Fibroblast of lung (primary cell): ENCODE measurements at regions not wholly inside any gene's neighbourhood (a gene's known extent, or its start where the extent isn't known, plus 50 kb on each side); places are given as distances from the start of the nearest gene placed in this dataset.

Experiments
- DNase-seq, 2 donors: peaks; one replicate each; pipeline versions ENCODE4 v3.0.0 to v3.0.0-alpha.2; 2010; ENCODE audit warnings: low read depth in 2 of 2
- H2AFZ ChIP-seq: 2 replicates; pipeline ENCODE4 v1.5.1; 2012; ENCODE audit warnings: low read length, control low read depth, inconsistent platforms
- H3K27ac ChIP-seq: 2 replicates; pipeline ENCODE4 v1.5.1; 2011; ENCODE audit warnings: low read length, control low read depth; ENCODE audit not compliant: insufficient read depth
- H3K27me3 ChIP-seq: 2 replicates; pipeline ENCODE4 v1.5.1; 2011; ENCODE audit warnings: mild to moderate bottlenecking, low read length; ENCODE audit not compliant: control insufficient read depth, insufficient read depth
- H3K36me3 ChIP-seq: 2 replicates; pipeline ENCODE4 v1.5.1; 2011; ENCODE audit warnings: low read length; ENCODE audit not compliant: control insufficient read depth, insufficient read depth
- H3K4me1 ChIP-seq: 2 replicates; pipeline ENCODE4 v1.5.1; 2011; ENCODE audit warnings: low read length; ENCODE audit not compliant: control insufficient read depth, insufficient read depth; ENCODE audit errors: extremely low read depth
- H3K4me2 ChIP-seq: 2 replicates; pipeline ENCODE4 v1.5.1; 2011; ENCODE audit warnings: low read length, control low read depth; ENCODE audit not compliant: insufficient read depth; ENCODE audit errors: extremely low read depth
- H3K4me3 ChIP-seq, 4 experiments: fragments of 200-600 bp in 1 of 4; sonication (generic) in 1 of 4; replicated peaks in 1 of 4; 2 replicates each; pipeline ENCODE4 v1.5.1; 2011 to 2016; ENCODE audit warnings: low read length in 4 of 4, low read depth in 3 of 4, mild to moderate bottlenecking in 3 of 4, control low read depth in 2 of 4, inconsistent platforms in 1 of 4, mixed read lengths in 1 of 4; ENCODE audit not compliant: insufficient read depth in 1 of 4; ENCODE audit errors: control extremely low read depth in 1 of 4
- H3K79me2 ChIP-seq: 2 replicates; pipeline ENCODE4 v1.5.1; 2012; ENCODE audit warnings: mild to moderate bottlenecking, low read length, inconsistent platforms; ENCODE audit not compliant: control insufficient read depth, insufficient read depth
- H3K9ac ChIP-seq: 2 replicates; pipeline ENCODE4 v1.5.1; 2011; ENCODE audit warnings: mild to moderate bottlenecking, low read length, control low read depth; ENCODE audit not compliant: insufficient read depth
- H3K9me3 ChIP-seq: 2 replicates; pipeline ENCODE4 v1.5.1; 2012; ENCODE audit warnings: low read depth, low read length; ENCODE audit not compliant: control insufficient read depth, insufficient read depth
- H4K20me1 ChIP-seq: 2 replicates; pipeline ENCODE4 v1.5.1; 2011; ENCODE audit warnings: low read length; ENCODE audit not compliant: control insufficient read depth, insufficient read depth; ENCODE audit errors: extremely low read depth
- CTCF ChIP-seq, 2 donors: IDR thresholded peaks in 1 of 2; conservative IDR thresholded peaks in 1 of 2; 1 replicate in 1 of 2; 2 replicates in 1 of 2; pipeline ENCODE4 v1.5.1; 2011 to 2012; ENCODE audit warnings: low read length in 2 of 2, control low read depth in 1 of 2, inconsistent platforms in 1 of 2, low read depth in 1 of 2, mild to moderate bottlenecking in 1 of 2
- EZH2 ChIP-seq: IDR thresholded peaks from 2 replicates; pipeline ENCODE4 v1.5.1; 2012; ENCODE audit warnings: low read length, control low read depth, mild to moderate bottlenecking; ENCODE audit errors: missing control alignments

- TF ChIP-seq EZH2: no peak
- no peaks in the 10 kb centered on the region for H3K27me3 ChIP-seq
- DNase-seq: no peak
- no peaks in the 10 kb centered on the region for H3K79me2 ChIP-seq
- no peaks in the 10 kb centered on the region for H4K20me1 ChIP-seq
- no peak overlapping the region for H3K4me2 ChIP-seq
- H3K36me3 ChIP-seq: no peaks in the 10 kb centered on the region
- H3K9me3 ChIP-seq: no peaks in the 10 kb centered on the region
- no peak overlapping the region for H2AFZ ChIP-seq
- no peaks in the 10 kb centered on the region for H3K4me1 ChIP-seq
- no peak overlapping the region for H3K9ac ChIP-seq
- H3K27ac ChIP-seq: no peak overlapping the region
- no peak overlapping the region for H3K4me3 ChIP-seq
These were observed 99.9 kb upstream of the KLHL13 start for GRCh38 chrX:118216509-118216908.

- TF ChIP-seq CTCF (conservative IDR thresholded peaks at IDR 0.05 in 1 of 2, IDR thresholded peaks at IDR 0.05 in 1 of 2; ENCODE audit: low read depth in 1 of 2, low read length in 2 of 2): no peak
- no peak for TF ChIP-seq EZH2
- Histone ChIP-seq H2AFZ (no peak overlapping the region), H4K20me1 (no peaks in the 10 kb centered on the region), H3K27ac (no peak overlapping the region), H3K36me3 (no peaks in the 10 kb centered on the region), H3K79me2 (no peaks in the 10 kb centered on the region), H3K4me3 (no peak overlapping the region), H3K27me3 (no peaks in the 10 kb centered on the region), H3K9me3 (no peaks in the 10 kb centered on the region), H3K4me1 (no peaks in the 10 kb centered on the region), H3K4me2 (no peak overlapping the region), H3K9ac (no peak overlapping the region)
- no peak for DNase-seq
These were observed 101.5 kb upstream of the KLHL13 start for GRCh38 chrX:118218079-118218478.

GRCh38 chrX:118218940-118219339, 102.3 kb upstream of the KLHL13 start:
- Histone ChIP-seq H2AFZ (no peak overlapping the region), H4K20me1 (no peaks in the 10 kb centered on the region), H3K27ac (no peak overlapping the region), H3K4me1 (no peaks in the 10 kb centered on the region), H3K79me2 (no peaks in the 10 kb centered on the region), H3K4me2 (no peak overlapping the region), H3K9ac (no peak overlapping the region), H3K4me3 (no peak overlapping the region), H3K9me3 (no peaks in the 10 kb centered on the region), H3K27me3 (no peaks in the 10 kb centered on the region), H3K36me3 (no peaks in the 10 kb centered on the region)
- no peak for DNase-seq
- TF ChIP-seq EZH2 (no peak), CTCF (conservative IDR thresholded peaks at IDR 0.05 in 1 of 2, IDR thresholded peaks at IDR 0.05 in 1 of 2; ENCODE audit: low read depth in 1 of 2, low read length in 2 of 2) (no peak)
